GM18498 (cell line): ENCODE measurements at regions not wholly inside any gene's neighbourhood (a gene's known extent, or its start where the extent isn't known, plus 50 kb on each side); places are given as distances from the start of the nearest gene placed in this dataset.
"Not testable (repeated sequence)": the region's sequence is repeated elsewhere in the genome, so short reads cannot be mapped to it uniquely, and the experiment has no call there.

Source experiments
- ATAC-seq: cut with Tn5 transposase; IDR thresholded peaks from one replicate; pipeline ENCODE4 v1.9.1; 2021; ENCODE audit warnings: mild to moderate bottlenecking, moderate library complexity; ENCODE audit not compliant: unreplicated experiment

DNA sequence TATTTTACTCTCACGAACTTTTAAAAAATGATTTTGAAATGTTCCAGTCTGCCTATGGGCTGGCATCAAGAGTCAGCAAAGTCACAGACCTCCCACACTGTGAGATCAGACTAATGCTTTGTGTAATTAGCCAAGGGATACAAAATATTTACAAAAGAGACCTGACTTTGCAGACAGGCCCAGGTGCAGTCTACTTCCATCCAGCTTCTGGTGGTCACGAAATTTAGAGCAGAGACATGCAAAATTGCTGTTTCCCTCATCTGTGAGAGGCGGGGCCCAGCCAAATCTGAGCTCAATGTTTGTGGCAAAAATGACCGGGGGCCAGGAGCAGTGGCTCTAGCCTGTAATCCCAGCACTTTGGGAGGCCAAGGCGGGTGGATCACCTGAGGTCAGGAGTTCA lies 82.5 kb upstream of the PITRM1 start:
- ATAC-seq: no peak

DNA sequence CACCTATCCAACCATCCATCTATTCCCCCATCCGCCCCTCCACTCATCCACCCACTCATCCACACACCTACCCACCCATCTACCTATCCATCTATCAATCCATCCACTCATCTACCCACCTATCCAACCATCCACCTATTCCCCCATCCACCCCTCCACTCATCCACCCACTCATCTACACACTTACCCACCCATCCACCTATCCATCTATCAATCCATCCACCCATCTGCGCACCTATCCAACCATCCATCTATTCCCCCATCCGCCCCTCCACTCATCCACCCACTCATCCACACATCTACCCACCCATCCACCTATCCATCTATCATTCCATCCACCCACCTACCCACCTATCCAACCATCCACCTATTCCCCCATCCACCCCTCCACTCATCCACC lies 81.4 kb upstream of the PITRM1 start:
- not testable (repeated sequence) for ATAC-seq

- no peak for ATAC-seq
Observed at GRCh38 chr10:3251172-3251571, 78.6 kb upstream of the PITRM1 start.

GRCh38 chr10:3249307-3249889 lies 76.8 kb upstream of the PITRM1 start:
- no peak for ATAC-seq

DNA sequence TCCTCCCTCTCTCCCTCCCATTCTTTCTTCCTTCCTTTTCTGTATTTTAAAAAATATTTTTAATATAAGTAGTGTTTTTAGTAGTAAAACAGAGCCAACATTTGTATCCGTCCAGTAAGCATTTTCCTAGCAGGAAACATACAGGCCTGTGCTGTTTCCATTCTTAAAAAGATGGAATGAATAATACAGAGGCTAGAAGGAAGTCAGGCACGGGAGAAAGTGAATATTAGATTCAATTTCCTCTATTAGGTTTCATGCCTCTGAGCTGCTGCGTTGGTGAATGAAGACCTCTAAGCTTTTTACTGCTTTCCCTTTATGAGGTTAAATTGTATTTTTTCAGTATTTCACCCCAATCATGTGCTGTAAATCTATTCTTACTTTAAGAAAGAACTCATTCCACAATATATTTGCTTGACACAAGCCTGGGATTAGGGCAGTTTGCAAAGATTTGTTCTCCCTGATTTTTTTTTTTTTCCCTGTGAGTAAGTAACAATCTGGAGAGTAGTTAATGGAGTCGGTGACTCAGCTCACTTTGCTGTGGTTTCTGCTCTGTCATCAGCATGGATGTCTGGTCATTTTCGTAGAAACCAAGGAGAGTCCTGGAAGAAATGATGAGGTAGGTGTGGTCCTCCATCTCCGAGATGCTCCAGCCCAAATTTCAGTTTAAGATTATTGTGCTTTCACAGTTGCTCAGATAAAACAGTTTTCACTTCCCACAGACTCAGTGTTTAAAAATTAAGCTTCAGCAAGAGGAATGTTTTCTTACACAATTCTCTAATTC lies 76.1 kb upstream of the PITRM1 start:
- no peak for ATAC-seq

DNA sequence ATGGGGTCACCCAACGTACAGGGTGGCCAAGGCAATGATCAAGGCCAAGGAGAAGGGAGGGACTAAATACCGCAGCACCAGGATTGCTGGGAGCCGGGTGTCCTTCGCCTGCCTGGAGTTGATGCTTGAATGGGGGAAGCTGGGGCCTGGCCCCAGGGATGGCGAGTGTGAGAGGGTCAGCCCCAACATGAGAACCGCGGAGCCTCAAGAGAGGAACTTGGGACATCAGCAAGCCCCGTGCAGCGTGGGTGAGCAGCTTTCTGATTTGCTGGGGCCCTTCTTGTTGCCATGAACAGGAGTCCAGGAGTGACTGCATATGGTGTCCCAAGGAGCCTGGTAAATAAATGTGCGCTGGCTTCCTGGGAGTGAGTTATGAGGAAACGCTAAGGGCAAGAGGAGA lies 72.8 kb upstream of the PITRM1 start:
- ATAC-seq: no peak

DNA sequence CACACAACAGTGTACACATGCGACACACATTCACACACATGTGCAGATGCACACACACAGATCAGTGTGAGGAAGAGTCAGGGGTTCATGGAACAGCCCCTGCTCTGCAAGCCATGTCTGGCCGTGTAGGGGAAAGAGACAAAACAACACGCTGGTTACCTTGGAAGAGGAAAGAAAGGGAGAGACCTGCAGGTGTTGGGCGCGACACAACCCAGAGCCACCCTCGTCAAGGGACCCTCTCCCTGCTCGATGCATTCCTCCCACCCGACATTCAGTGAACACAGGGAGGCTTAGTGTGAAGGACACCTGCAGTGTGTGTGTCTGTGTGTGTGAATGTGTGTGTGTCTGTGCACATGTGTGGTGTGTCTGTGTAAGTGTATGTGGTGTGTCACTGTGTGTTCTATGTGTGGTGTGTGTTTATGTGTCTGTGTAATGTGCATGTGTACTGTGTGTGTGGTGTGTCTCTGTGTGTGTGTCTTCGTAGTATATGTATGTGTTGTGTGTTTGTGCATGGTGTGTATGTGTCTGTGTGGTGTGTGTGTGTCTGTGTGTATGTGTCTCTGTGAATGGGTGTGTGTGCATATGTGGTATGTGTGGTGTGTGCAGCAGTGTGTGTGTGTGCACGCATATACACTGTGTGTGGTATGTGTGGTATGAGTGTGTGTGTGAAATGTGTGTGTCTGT lies 69.5 kb upstream of the PITRM1 start:
- no peak for ATAC-seq

GRCh38 chr10:3241274-3241921 lies 68.8 kb upstream of the PITRM1 start:
- ATAC-seq: no peak

- ATAC-seq: no peak
Observed at GRCh38 chr10:3239920-3240894, 67.6 kb upstream of the PITRM1 start.

- ATAC-seq: peak; percentile 77
Observed at GRCh38 chr10:3239066-3239919, 66.7 kb upstream of the PITRM1 start.

- no peak for ATAC-seq
Observed at GRCh38 chr10:3238115-3238871, 65.7 kb upstream of the PITRM1 start.

DNA sequence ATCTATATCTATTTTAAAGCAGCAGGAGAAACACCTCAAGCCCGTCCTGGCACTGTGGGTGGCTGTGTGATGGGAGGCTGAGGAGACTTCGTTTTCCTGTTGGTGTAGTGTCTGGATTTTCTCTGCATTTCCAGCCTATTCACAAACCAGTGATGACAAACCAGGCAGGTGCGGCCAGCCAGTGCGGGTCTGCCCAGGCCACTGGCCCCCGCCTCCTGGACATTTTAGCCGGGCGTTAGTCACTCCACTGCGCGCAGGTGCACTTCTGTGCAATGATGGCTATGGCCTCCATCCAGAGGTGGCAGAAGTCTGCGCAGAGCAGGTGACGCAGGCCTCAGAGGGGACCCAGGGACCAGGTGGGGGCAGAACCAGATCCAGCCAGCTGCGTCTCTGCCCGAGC lies 64.9 kb upstream of the PITRM1 start:
- ATAC-seq: no peak

DNA sequence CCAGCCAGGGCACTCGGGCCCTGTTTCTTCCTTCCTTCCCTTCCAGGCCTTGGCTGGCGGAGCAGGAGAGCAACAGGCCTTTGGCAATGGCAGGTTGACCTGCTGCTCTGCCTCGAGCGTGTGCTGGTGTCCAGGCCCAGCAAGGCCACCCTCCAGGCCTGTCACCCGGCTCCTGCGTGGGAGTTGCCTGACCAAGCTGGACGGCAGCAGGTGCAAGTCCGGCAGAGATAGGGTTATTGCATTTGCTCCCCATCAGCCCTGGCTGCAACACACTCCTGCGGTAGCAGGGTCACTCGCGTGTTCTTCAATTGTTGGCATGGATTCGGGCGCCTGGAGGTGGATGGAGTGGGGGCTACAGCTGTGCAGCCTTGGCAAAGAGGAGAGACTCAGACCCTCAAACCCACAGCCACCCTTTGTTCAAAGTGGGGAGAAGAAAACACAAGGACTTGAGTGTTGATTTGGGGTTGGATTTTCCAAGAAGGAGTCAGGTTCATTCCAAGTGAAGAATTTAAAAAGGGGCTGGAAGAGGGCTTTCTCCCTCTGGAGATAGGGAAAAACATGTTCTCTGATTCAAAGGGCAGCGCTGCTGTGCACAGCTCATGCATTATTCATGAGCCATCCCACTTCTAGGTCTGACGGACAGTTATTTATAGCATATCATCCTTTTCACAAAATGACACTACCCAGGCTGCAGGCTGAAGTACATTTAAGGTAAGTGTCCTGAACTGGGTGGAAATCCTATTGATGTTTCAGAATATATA lies 64.2 kb upstream of the PITRM1 start:
- ATAC-seq: no peak

GRCh38 chr10:3235996-3236510 lies 63.5 kb upstream of the PITRM1 start:
- no peak for ATAC-seq

GRCh38 chr10:3235395-3235794 lies 62.8 kb upstream of the PITRM1 start:
- no peak for ATAC-seq

- no peak for ATAC-seq
Observed at GRCh38 chr10:3233486-3233990, 61.0 kb upstream of the PITRM1 start.

DNA sequence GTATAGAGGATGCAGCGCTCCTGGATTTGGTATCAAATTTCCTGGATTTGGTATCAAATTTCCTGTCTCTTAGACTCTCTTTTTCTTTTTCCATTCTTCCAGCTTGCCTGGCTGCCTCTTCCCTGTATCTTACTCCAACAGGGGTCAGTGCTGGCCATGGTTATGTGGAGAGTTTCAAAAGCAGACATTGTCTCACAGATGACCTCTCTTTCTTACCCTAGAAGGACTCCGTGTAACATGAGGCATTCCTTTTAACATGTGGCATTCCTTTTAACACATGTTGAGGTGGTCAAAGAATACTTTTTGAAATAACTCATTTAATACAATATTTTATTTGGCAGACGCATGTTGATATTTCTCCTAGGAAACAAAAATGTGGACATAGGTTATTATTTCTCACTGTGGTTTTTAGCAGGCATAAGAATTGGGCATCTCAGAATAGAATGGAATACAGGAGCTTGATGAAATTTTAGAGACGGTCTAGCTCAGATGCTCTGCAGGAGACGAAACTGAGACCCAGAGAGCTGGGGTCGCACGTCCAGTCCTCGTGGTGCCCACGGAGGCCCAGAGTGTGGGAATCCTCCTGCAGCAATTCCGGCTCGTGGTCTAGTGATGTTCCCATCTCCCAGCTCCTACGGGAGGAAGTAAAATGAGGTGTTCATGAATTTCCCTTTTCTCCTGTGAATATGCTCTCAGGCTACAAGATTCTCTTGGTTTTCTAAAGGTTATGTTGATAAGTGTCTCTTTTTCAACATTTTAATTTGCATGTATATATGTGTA lies 59.6 kb upstream of the PITRM1 start:
- no peak for ATAC-seq
